Colon (tissue), 2 donors: ENCODE measurements at regions not wholly inside any gene's neighbourhood (a gene's known extent, or its start where the extent isn't known, plus 50 kb on each side); places are given as distances from the start of the nearest gene placed in this dataset.
"Not testable (repeated sequence)": the region's sequence is repeated elsewhere in the genome, so short reads cannot be mapped to it uniquely, and the experiment has no call there.

Experiments used
- FAIRE-seq: peaks from 2 replicates; lab custom pipeline; 2012; peaks lifted over from hg19 to GRCh38; lab: Jason Lieb, UNC
- donor health status: control.
- donor health status: control.

- no peak for FAIRE-seq
Observed at GRCh38 chr3:162842549-162843216, 1346.1 kb downstream of the OTOL1 start.

- FAIRE-seq, result no peak
Observed at GRCh38 chr3:162845918-162846317, 1349.3 kb downstream of the OTOL1 start.

GRCh38 chr3:162847511-162847910 is 1350.9 kb downstream of the OTOL1 start:
- no peak for FAIRE-seq

- no peak for FAIRE-seq
Observed at GRCh38 chr3:162863579-162863978, 1367.0 kb downstream of the OTOL1 start.

GRCh38 chr3:162865466-162865865 is 1368.9 kb downstream of the OTOL1 start:
- FAIRE-seq, result no peak

GRCh38 chr3:162879021-162879562 is 1382.5 kb downstream of the OTOL1 start:
- FAIRE-seq, result no peak

- no peak for FAIRE-seq
Observed at GRCh38 chr3:162884373-162884772, 1387.8 kb downstream of the OTOL1 start.

- no peak for FAIRE-seq
Observed at GRCh38 chr3:162892921-162893793, 1396.5 kb downstream of the OTOL1 start.

- FAIRE-seq, result no peak
Observed at GRCh38 chr3:162897291-162897690, 1400.7 kb downstream of the OTOL1 start.

GRCh38 chr3:162932503-162932902 is 1435.9 kb downstream of the OTOL1 start:
- no peak for FAIRE-seq

- no peak for FAIRE-seq
Observed at GRCh38 chr3:162933656-162934055, 1437.0 kb downstream of the OTOL1 start.

GRCh38 chr3:162936706-162937105 is 1440.1 kb downstream of the OTOL1 start:
- FAIRE-seq, result no peak

- FAIRE-seq, result no peak
Observed at GRCh38 chr3:162938083-162938482, 1441.5 kb downstream of the OTOL1 start.

- no peak for FAIRE-seq
Observed at GRCh38 chr3:162945626-162946025, 1449.0 kb downstream of the OTOL1 start.

- FAIRE-seq, result no peak
Observed at GRCh38 chr3:162956711-162957110, 1460.1 kb downstream of the OTOL1 start.

- FAIRE-seq, result no peak
Observed at GRCh38 chr3:162960269-162960668, 1463.7 kb downstream of the OTOL1 start.

GRCh38 chr3:162970292-162970691 is 1473.7 kb downstream of the OTOL1 start:
- no peak for FAIRE-seq

- no peak for FAIRE-seq
Observed at GRCh38 chr3:162971715-162972114, 1475.1 kb downstream of the OTOL1 start.

- FAIRE-seq, result no peak
Observed at GRCh38 chr3:162973428-162973917, 1476.9 kb downstream of the OTOL1 start.

GRCh38 chr3:162978136-162978535 is 1481.5 kb downstream of the OTOL1 start:
- FAIRE-seq, result no peak

- FAIRE-seq, result no peak
Observed at GRCh38 chr3:162984746-162985145, 1488.1 kb downstream of the OTOL1 start.

GRCh38 chr3:162987085-162987794 is 1490.6 kb downstream of the OTOL1 start:
- FAIRE-seq, result not testable (repeated sequence)
